HUES64 (cell line): ENCODE measurements at regions not wholly inside any gene's neighbourhood (a gene's known extent, or its start where the extent isn't known, plus 50 kb on each side); places are given as distances from the start of the nearest gene placed in this dataset.

Experiments
- H3K27ac ChIP-seq: 2 replicates; pipeline ENCODE4 v1.7.0; 2013; ENCODE audit warnings: low read depth, low read length, inconsistent platforms
- H3K27me3 ChIP-seq: 2 replicates; pipeline ENCODE4 v1.6.1; 2013; ENCODE audit warnings: mild to moderate bottlenecking, low read length; ENCODE audit not compliant: insufficient read depth
- H3K36me3 ChIP-seq: 2 replicates; pipeline ENCODE4 v1.6.1; 2013; ENCODE audit warnings: mild to moderate bottlenecking, low read length; ENCODE audit not compliant: insufficient read depth
- H3K4me1 ChIP-seq: 2 replicates; pipeline ENCODE4 v1.6.1; 2013; ENCODE audit warnings: mild to moderate bottlenecking, low read length, moderate library complexity; ENCODE audit not compliant: insufficient read depth
- H3K4me3 ChIP-seq: 2 replicates; pipeline ENCODE4 v1.5.1; 2013; ENCODE audit warnings: mild to moderate bottlenecking, low read length, moderate library complexity
- H3K9ac ChIP-seq: 2 replicates; pipeline ENCODE4 v1.6.1; 2013; ENCODE audit warnings: mild to moderate bottlenecking, low read depth, low read length
- H3K9me3 ChIP-seq: 2 replicates; pipeline ENCODE4 v1.6.1; 2013; ENCODE audit warnings: low read depth, low read length; ENCODE audit not compliant: insufficient read depth
- WGBS: fragments of 150-250, 120-280 bp; methylation state at CpG from one replicate; pipeline ENCODE4 v1.1.7; 2013; ENCODE audit warnings: missing lambda C conversion rate; 5-methylcytosine and 5-hydroxymethylcytosine counted together

- no CpG with 5 or more reads among the region's 2 CpGs for WGBS
- Histone ChIP-seq H3K4me1 (no peaks in the 10 kb centered on the region), H3K4me3 (no peak overlapping the region), H3K9ac (no peak overlapping the region), H3K9me3 (peaks cover 63% of the 10 kb centered on the region), H3K27me3 (no peaks in the 10 kb centered on the region), H3K27ac (no peak overlapping the region), H3K36me3 (no peaks in the 10 kb centered on the region)
Measured at GRCh38 chrX:144790148-144790547, 457.2 kb upstream of the SPANXN1 start.

- Histone ChIP-seq H3K4me3 (no peak overlapping the region), H3K9ac (no peak overlapping the region), H3K36me3 (no peaks in the 10 kb centered on the region), H3K27ac (no peak overlapping the region), H3K27me3 (no peaks in the 10 kb centered on the region), H3K4me1 (no peaks in the 10 kb centered on the region), H3K9me3 (peaks cover 63% of the 10 kb centered on the region)
- 77% methylated on average over 5 of the region's 5 CpGs for WGBS
Measured at GRCh38 chrX:144791298-144791697, 456.0 kb upstream of the SPANXN1 start.

GRCh38 chrX:144798972-144799371, 448.3 kb upstream of the SPANXN1 start:
- H3K4me3 ChIP-seq = no peak overlapping the region
- WGBS = 88% methylated on average over 2 of the region's 2 CpGs
- peaks cover 59% of the 10 kb centered on the region for H3K9me3 ChIP-seq
- H3K27me3 ChIP-seq = no peaks in the 10 kb centered on the region
- no peak overlapping the region for H3K27ac ChIP-seq
- no peak overlapping the region for H3K9ac ChIP-seq
- no peaks in the 10 kb centered on the region for H3K36me3 ChIP-seq
- H3K4me1 ChIP-seq = no peaks in the 10 kb centered on the region

- 74% methylated on average over 4 of the region's 4 CpGs for WGBS
- Histone ChIP-seq H3K27ac (no peak overlapping the region), H3K27me3 (no peaks in the 10 kb centered on the region), H3K4me3 (no peak overlapping the region), H3K36me3 (no peaks in the 10 kb centered on the region), H3K9me3 (peaks cover 61% of the 10 kb centered on the region), H3K4me1 (no peaks in the 10 kb centered on the region), H3K9ac (no peak overlapping the region)
Measured at GRCh38 chrX:144801786-144802185, 445.5 kb upstream of the SPANXN1 start.

- no peaks in the 10 kb centered on the region for H3K27me3 ChIP-seq
- no peak overlapping the region for H3K4me3 ChIP-seq
- H3K27ac ChIP-seq = no peak overlapping the region
- H3K9me3 ChIP-seq = peaks cover 65% of the 10 kb centered on the region
- H3K9ac ChIP-seq = no peak overlapping the region
- no peaks in the 10 kb centered on the region for H3K4me1 ChIP-seq
- no peaks in the 10 kb centered on the region for H3K36me3 ChIP-seq
Measured at GRCh38 chrX:144809025-144809424, 438.3 kb upstream of the SPANXN1 start.

GRCh38 chrX:144810539-144810938, 436.8 kb upstream of the SPANXN1 start:
- H3K27ac ChIP-seq = no peak overlapping the region
- 81% methylated on average over 1 of the region's 1 CpG for WGBS
- H3K9me3 ChIP-seq = peaks cover 67% of the 10 kb centered on the region
- no peaks in the 10 kb centered on the region for H3K27me3 ChIP-seq
- H3K4me1 ChIP-seq = no peaks in the 10 kb centered on the region
- no peaks in the 10 kb centered on the region for H3K36me3 ChIP-seq
- H3K4me3 ChIP-seq = no peak overlapping the region
- H3K9ac ChIP-seq = no peak overlapping the region

GRCh38 chrX:144819406-144819805, 427.9 kb upstream of the SPANXN1 start:
- Histone ChIP-seq H3K36me3 (no peaks in the 10 kb centered on the region), H3K27ac (no peak overlapping the region), H3K27me3 (no peaks in the 10 kb centered on the region), H3K9me3 (peaks cover 70% of the 10 kb centered on the region), H3K4me3 (no peak overlapping the region), H3K4me1 (no peaks in the 10 kb centered on the region), H3K9ac (no peak overlapping the region)

- Histone ChIP-seq H3K9ac (no peak overlapping the region), H3K27me3 (no peaks in the 10 kb centered on the region), H3K4me3 (no peak overlapping the region), H3K36me3 (no peaks in the 10 kb centered on the region), H3K27ac (no peak overlapping the region), H3K9me3 (peaks cover 48% of the 10 kb centered on the region), H3K4me1 (no peaks in the 10 kb centered on the region)
- 74% methylated on average over 1 of the region's 1 CpG for WGBS
Measured at GRCh38 chrX:144840616-144841015, 406.7 kb upstream of the SPANXN1 start.

GRCh38 chrX:144849141-144849540, 398.2 kb upstream of the SPANXN1 start:
- peaks cover 64% of the 10 kb centered on the region for H3K9me3 ChIP-seq
- no peaks in the 10 kb centered on the region for H3K27me3 ChIP-seq
- H3K36me3 ChIP-seq = no peaks in the 10 kb centered on the region
- WGBS = 85% methylated on average over 2 of the region's 2 CpGs
- H3K9ac ChIP-seq = no peak overlapping the region
- no peaks in the 10 kb centered on the region for H3K4me1 ChIP-seq
- no peak overlapping the region for H3K27ac ChIP-seq
- H3K4me3 ChIP-seq = no peak overlapping the region

- Histone ChIP-seq H3K4me3 (no peak overlapping the region), H3K27me3 (no peaks in the 10 kb centered on the region), H3K9ac (no peak overlapping the region), H3K9me3 (peaks cover 56% of the 10 kb centered on the region), H3K27ac (no peak overlapping the region), H3K36me3 (no peaks in the 10 kb centered on the region), H3K4me1 (no peaks in the 10 kb centered on the region)
Measured at GRCh38 chrX:144896323-144896722, 351.0 kb upstream of the SPANXN1 start.

- 87% methylated on average over 3 of the region's 3 CpGs for WGBS
Measured at GRCh38 chrX:144901521-144901920, 345.8 kb upstream of the SPANXN1 start.

GRCh38 chrX:144916785-144917184, 330.5 kb upstream of the SPANXN1 start:
- H3K4me1 ChIP-seq = no peaks in the 10 kb centered on the region
- no peak overlapping the region for H3K4me3 ChIP-seq
- no peaks in the 10 kb centered on the region for H3K27me3 ChIP-seq
- H3K9ac ChIP-seq = no peak overlapping the region
- peaks cover 74% of the 10 kb centered on the region for H3K9me3 ChIP-seq
- H3K27ac ChIP-seq = no peak overlapping the region
- no peaks in the 10 kb centered on the region for H3K36me3 ChIP-seq
- 33% methylated on average over 1 of the region's 2 CpGs for WGBS

More at GRCh38 chrX:144901521-144901920, 345.8 kb upstream of the SPANXN1 start:
- no peaks in the 10 kb centered on the region for H3K36me3 ChIP-seq
- peaks cover 46% of the 10 kb centered on the region for H3K9me3 ChIP-seq
- no peak overlapping the region for H3K9ac ChIP-seq
- H3K4me1 ChIP-seq = no peaks in the 10 kb centered on the region
- no peak overlapping the region for H3K4me3 ChIP-seq
- H3K27ac ChIP-seq = no peak overlapping the region
- no peaks in the 10 kb centered on the region for H3K27me3 ChIP-seq
